K562 (cell line): ENCODE measurements at regions not wholly inside any gene's neighbourhood (a gene's known extent, or its start where the extent isn't known, plus 50 kb on each side); places are given as distances from the start of the nearest gene placed in this dataset.

ENCODE experiments used
- ATAC-seq: fragments of 200-7000 bp; cut with Tn5 transposase; 3 replicates; pipeline ENCODE4 v1.9.1; 2020; ENCODE audit warnings: moderate library complexity
- BruUV-seq: library from RNA; stranded (reverse); fragments of 400-500 nt; replicated peaks from 2 replicates; lab custom pipeline; 2021; lab: Mats Ljungman, UMichigan
- CTCF ChIA-PET: fragments of 300-600 bp; formaldehyde crosslinking; extraction: SDS; loops from one replicate; lab custom pipeline; 2021; ENCODE audit warnings: low intra/inter-chr PET ratio; lab: Yijun Ruan, JAX
- POLR2A ChIA-PET: fragments of 300-600, 350-650 bp; sonication (Branson Sonifier 250); formaldehyde crosslinking; extraction: SDS; loops from one replicate; lab custom pipeline; 2021; ENCODE audit warnings: antibody characterized with exemption, inconsistent platforms; lab: Yijun Ruan, JAX
- DNase-seq, 4 experiments: peaks; one replicate each; pipeline versions ENCODE4 v3.0.0 to v3.0.0-alpha.2; 2011 to 2018; ENCODE audit warnings: low spot score in 3 of 4, mixed read lengths in 3 of 4; ENCODE audit errors: extremely low read depth in 1 of 4
- FAIRE-seq: peaks from 2 replicates; lab custom pipeline; 2011; peaks lifted over from hg19 to GRCh38; lab: Jason Lieb, UNC
- H2AFZ ChIP-seq: 2 replicates; pipeline ENCODE4 v1.6.0; 2011; ENCODE audit warnings: low read depth, low read length, control low read depth, inconsistent platforms
- H3K27ac ChIP-seq: fragments of 200-600 bp; 3 replicates; pipeline ENCODE4 v1.8.0; 2011; ENCODE audit warnings: low read depth, mild to moderate bottlenecking, control low read depth, inconsistent platforms, low read length, moderate library complexity, mixed read lengths; ENCODE audit errors: extremely low read depth
- H3K27me3 ChIP-seq, 2 experiments: fragments of 300-600 bp in 1 of 2; 2 replicates in 1 of 2; 3 replicates in 1 of 2; pipeline versions ENCODE4 v1.6.0 to v1.8.0; 2011; ENCODE audit warnings: inconsistent platforms in 2 of 2, low read length in 2 of 2, mild to moderate bottlenecking in 1 of 2, mixed read lengths in 1 of 2, moderate library complexity in 1 of 2; ENCODE audit not compliant: control insufficient read depth in 2 of 2, insufficient read depth in 2 of 2
- H3K36me3 ChIP-seq: fragments of 300-600 bp; 3 replicates; pipeline ENCODE4 v1.8.0; 2011; ENCODE audit warnings: mild to moderate bottlenecking, low read length, inconsistent platforms; ENCODE audit not compliant: control insufficient read depth, insufficient read depth
- H3K4me1 ChIP-seq, 2 experiments: fragments of 200-600 bp in 1 of 2; replicated peaks in 1 of 2; 2 replicates in 1 of 2; 3 replicates in 1 of 2; pipeline versions ENCODE4 v1.5.1 to v1.8.0; 2011; ENCODE audit warnings: inconsistent platforms in 2 of 2, low read length in 2 of 2, mild to moderate bottlenecking in 1 of 2, mixed read lengths in 1 of 2, moderate library complexity in 1 of 2; ENCODE audit not compliant: control insufficient read depth in 2 of 2, insufficient read depth in 2 of 2
- H3K4me2 ChIP-seq: 2 replicates; pipeline ENCODE4 v1.6.1; 2011; ENCODE audit warnings: low read length, control low read depth, inconsistent platforms, mixed read lengths; ENCODE audit not compliant: insufficient read depth
- H3K4me3 ChIP-seq: fragments of 200-600 bp; sonication (generic), shearing (Covaris generic); 2 replicates; pipeline ENCODE4 v1.5.1; 2016; ENCODE audit warnings: control low read depth, inconsistent platforms
- H3K79me2 ChIP-seq: fragments of 200-600 bp; 3 replicates; pipeline ENCODE4 v1.8.0; 2011; ENCODE audit warnings: low read length, inconsistent platforms; ENCODE audit not compliant: control insufficient read depth, insufficient read depth
- H3K9ac ChIP-seq, 2 experiments: 2 replicates each; pipeline versions ENCODE4 v1.6.0 to v1.6.1; 2011; ENCODE audit warnings: low read depth in 2 of 2, low read length in 2 of 2, control low read depth in 1 of 2, inconsistent platforms in 1 of 2, mild to moderate bottlenecking in 1 of 2, mixed read lengths in 1 of 2; ENCODE audit not compliant: insufficient read depth in 1 of 2
- H3K9me1 ChIP-seq: one replicate; pipeline ENCODE4 v1.6.0; 2011; ENCODE audit warnings: inconsistent platforms, mild to moderate bottlenecking, low read length, moderate library complexity; ENCODE audit not compliant: control insufficient read depth, insufficient read depth
- H3K9me3 ChIP-seq: replicated peaks from 2 replicates; pipeline ENCODE4 v1.5.1; 2011; ENCODE audit warnings: low read depth, low read length, inconsistent platforms; ENCODE audit not compliant: control insufficient read depth, insufficient read depth
- H4K20me1 ChIP-seq: replicated peaks from 2 replicates; pipeline ENCODE4 v1.6.1; 2011; ENCODE audit warnings: low read length, inconsistent platforms, mixed read lengths; ENCODE audit not compliant: control insufficient read depth, insufficient read depth
- ATF3 ChIP-seq, 2 experiments: fragments of 450-650 bp in 1 of 2; sonication (generic) in 1 of 2; formaldehyde crosslinking in 1 of 2; IDR thresholded peaks in 1 of 2; conservative IDR thresholded peaks in 1 of 2; 2 replicates each; pipeline versions ENCODE4 v1.6.1 to v1.8.1; 2016 to 2023; ENCODE audit warnings: mild to moderate bottlenecking in 2 of 2, moderate library complexity in 2 of 2, inconsistent platforms in 1 of 2, missing genetic modification reagents in 1 of 2
- CEBPG ChIP-seq, 3 experiments: fragments of 200-800 bp in 1 of 3; sonication (Bioruptor generic) in 1 of 3; sonication (generic) in 1 of 3; formaldehyde crosslinking in 1 of 3; IDR thresholded peaks in 2 of 3; conservative IDR thresholded peaks in 1 of 3; 2 replicates each; pipeline versions ENCODE4 v1.6.1 to v1.8.0; 2016 to 2022; ENCODE audit warnings: missing compliant biosample characterization in 2 of 3, missing genetic modification characterization in 2 of 3, mild to moderate bottlenecking in 1 of 3, missing genetic modification reagents in 1 of 3
- ELK3 ChIP-seq: fragments of 450-650 bp; formaldehyde crosslinking; IDR thresholded peaks from 2 replicates; pipeline ENCODE4 v1.4.0; 2020; ENCODE audit warnings: mild to moderate bottlenecking
- NKRF ChIP-seq: fragments of 450-650 bp; IDR thresholded peaks from 2 replicates; pipeline ENCODE4 v1.6.1; 2016; ENCODE audit warnings: borderline replicate concordance
- PHF20 ChIP-seq: fragments of 450-650 bp; IDR thresholded peaks from 2 replicates; pipeline ENCODE4 v1.6.1; 2018; ENCODE audit not compliant: partially characterized antibody
- STAT5A ChIP-seq: IDR thresholded peaks from 2 replicates; pipeline ENCODE4 v1.6.1; 2012; ENCODE audit warnings: low read length, inconsistent platforms, borderline replicate concordance
- TCF15 ChIP-seq: fragments of 250-450 bp; sonication (Bioruptor Pico); IDR thresholded peaks from 2 replicates; pipeline ENCODE4 v1.8.0; 2022; ENCODE audit warnings: moderate library complexity, mild to moderate bottlenecking, inconsistent platforms
- WGBS: fragments of 100-300 bp; shearing (Covaris generic); methylation state at CpG from one replicate; pipeline ENCODE4 v1.1.6; 2016; ENCODE audit warnings: low coverage, mixed read lengths; ENCODE audit not compliant: insufficient coverage; ENCODE audit errors: missing lambda C conversion rate; 5-methylcytosine and 5-hydroxymethylcytosine counted together
- in situ Hi-C: fragments of 300-500 bp; cut with MboI; formaldehyde crosslinking; loops from 4 replicates; pipeline ENCODE4 v1.15.0; 2018; ENCODE audit warnings: inconsistent platforms, mixed read lengths
- intact Hi-C: fragments of 100-400 bp; cut with micrococcal nuclease; formaldehyde crosslinking; loops from 2 replicates; pipeline ENCODE4 v1.14.2; 2022

- FAIRE-seq, result no peak
- ATAC-seq, result peak; percentile 36; the same call in 1 of the 3 replicates
- Histone ChIP-seq H3K36me3 (no peaks in the 10 kb centered on the region), H3K9me1 (no peaks in the 10 kb centered on the region), H3K4me3 (no peak overlapping the region), H3K9me3 (peaks cover 3% of the 10 kb centered on the region), H2AFZ (no peak overlapping the region), H4K20me1 (no peaks in the 10 kb centered on the region), H3K27ac (no peak overlapping the region), H3K27me3 (peaks cover 3 to 12% of the 10 kb centered on the region in 2 experiments; a peak in 4 of 5 replicates), H3K9ac (no peak overlapping the region), H3K4me1 (no peaks in the 10 kb centered on the region), H3K79me2 (no peaks in the 10 kb centered on the region), H3K4me2 (no peak overlapping the region)
- ChIA-PET POLR2A (interaction anchor here (0.6 kb wide), 1 partner anchor 57 kb away, joined by 3 read pairs; no protein-coding TSS in a partner anchor), CTCF (no interaction called here)
- no TSS peak for BruUV-seq
- intact Hi-C loops (no loop called here), in situ Hi-C loops (no loop called here)
- no peak for DNase-seq
- 0% methylated on average over 3 of the region's 3 CpGs for WGBS
- no peak for TF ChIP-seq ELK3 (CRISPR knock-in tag)
- TF ChIP-seq STAT5A, result no peak
- TF ChIP-seq TCF15 (CRISPR knock-in tag), result no peak
- peak; percentile 53; the same call in 1 of the 2 replicates for TF ChIP-seq ATF3 (IDR thresholded peaks at IDR 0.05)
- TF ChIP-seq ATF3 (CRISPR knock-in tag; conservative IDR thresholded peaks at IDR 0.05), result no peak
- TF ChIP-seq CEBPG (CRISPR knock-in tag; IDR thresholded peaks at IDR 0.05), result peak; percentile 69
- TF ChIP-seq CEBPG (tag; conservative IDR thresholded peaks at IDR 0.05 in 1 of 2, IDR thresholded peaks at IDR 0.05 in 1 of 2), result peak in 1 of 2 experiments; percentile 79; a peak in 2 of 4 replicates
- no peak for TF ChIP-seq NKRF
- no peak for TF ChIP-seq PHF20
Measured at GRCh38 chr19:13681509-13681908, 82.8 kb upstream of the MRI1 start.
